Heart right ventricle (tissue), 16 donors: ENCODE measurements at regions not wholly inside any gene's neighbourhood (a gene's known extent, or its start where the extent isn't known, plus 50 kb on each side); places are given as distances from the start of the nearest gene placed in this dataset.

Experiments used
- ATAC-seq, 8 donors: fragments of 200-7000 bp; cut with Tn5 transposase; one replicate each; pipeline ENCODE4 v1.9.1; 2020; ENCODE audit warnings: mild to moderate bottlenecking in 8 of 8, moderate library complexity in 8 of 8, moderate number of reproducible peaks in 1 of 8
- DNase-seq, 2 donors: peaks; one replicate each; pipeline ENCODE4 v3.0.0-alpha.2; 2020
- H3K27ac ChIP-seq, 10 donors: fragments of 200-600 bp; sonication (generic) in 2 of 10; one replicate each; pipeline versions ENCODE4 v1.5.0 to v1.8.0; 2020 to 2022; ENCODE audit warnings: mild to moderate bottlenecking in 3 of 10
- H3K27me3 ChIP-seq, 7 donors: fragments of 200-600 bp; one replicate each; pipeline ENCODE4 v1.8.0; 2021 to 2022; ENCODE audit warnings: mild to moderate bottlenecking in 2 of 7
- H3K36me3 ChIP-seq, 9 donors: fragments of 200-600 bp; sonication (generic) in 1 of 9; one replicate each; pipeline versions ENCODE4 v1.5.0 to v1.8.0; 2020 to 2022; ENCODE audit warnings: mild to moderate bottlenecking in 2 of 9
- H3K4me1 ChIP-seq, 9 donors: fragments of 200-600 bp; sonication (generic) in 1 of 9; one replicate each; pipeline versions ENCODE4 v1.5.0 to v1.8.0; 2020 to 2022; ENCODE audit warnings: mild to moderate bottlenecking in 4 of 9
- H3K4me3 ChIP-seq, 10 donors: fragments of 200-600 bp; sonication (generic) in 2 of 10; one replicate each; pipeline versions ENCODE4 v1.5.0 to v1.8.0; 2020 to 2022; ENCODE audit warnings: mild to moderate bottlenecking in 7 of 10, moderate library complexity in 2 of 10
- H3K9me3 ChIP-seq, 11 donors: fragments of 200-600 bp in 10 of 11; sonication (generic) in 2 of 11; one replicate each; pipeline versions ENCODE4 v1.5.0 to v1.8.0; 2013 to 2022; ENCODE audit warnings: mild to moderate bottlenecking in 2 of 11, control low read depth in 1 of 11, moderate library complexity in 1 of 11
- CTCF ChIP-seq, 9 donors: fragments of 200-600 bp; sonication (generic) in 2 of 9; IDR thresholded peaks; one replicate each; pipeline versions ENCODE4 v1.5.0 to v1.8.0; 2021 to 2022; ENCODE audit warnings: antibody characterized with exemption in 9 of 9, mild to moderate bottlenecking in 5 of 9, moderate library complexity in 1 of 9
- WGBS, 2 donors: extraction: QIAGEN DNeasy Blood & Tissue Kit; methylation state at CpG; one replicate each; pipeline ENCODE4 v1.1.7; 2013; ENCODE audit warnings: inconsistent platforms in 1 of 2; 5-methylcytosine and 5-hydroxymethylcytosine counted together
- intact Hi-C, 10 donors: fragments of 100-400 bp; cut with DNase I; formaldehyde crosslinking; loops; one replicate each; pipeline versions ENCODE4 v1.11.1 to v1.14.2; 2022
- donor health status: Arrhythmogenic right ventricular cardiomyopathy.
- donor health status: ischemic (EF 13 %, LVEDD 7.1; RV severe dilation, severe dysfunction).
- donor health status: healthy with polysubstance abuse.
- donor health status: DM: no; HTN: yes; CAD: no.
- donor health status: DM: no; HTN: no; CAD: no.
- donor health status: ischemic (EF 25% LVEDD 6.9; RV normal size, moderate dysfunction).
- donor health status: ischemic (EF 25% LVEDD 5.7; RV mildly dilated, moderate dysfunction).
- donor health status: healthy.
- donor health status: DM: yes; HTN: yes; CAD: no.
- donor health status: Ischemic cardiomyopathy.
- donor health status: ischemic (EF 35%, LVEDD 5.7; RV mildly dilated, moderate dysfunction).
- donor health status: nonischemic (EF 11% LVEDD 7.7; RV severe dilation, severe dysfunction).
- donor health status: DM: yes; HTN: yes; CAD: no.
- donor health status: PGD.
- donor health status: ischemic (EF 29% LVEDD 5.4; RV normal size, mild dysfunction).
- donor health status: nonischemic (EF 23%, LVEDD 6.1; RV moderate dilation, normal function).

- Histone ChIP-seq H3K4me3 (no peak overlapping the region), H3K9me3 (no peaks in the 10 kb centered on the region), H3K27me3 (no peaks in the 10 kb centered on the region), H3K4me1 (peaks cover 0 to 9% (median 0%) of the 10 kb centered on the region in 9 donors), H3K36me3 (no peaks in the 10 kb centered on the region), H3K27ac (no peak overlapping the region)
- ATAC-seq, result no peak
- WGBS, 2 donors, result 63 to 81% methylated on average over 1 of the region's 1 CpG
- no peak for DNase-seq
- intact Hi-C loops, result loop anchor here in 2 of 10 donors (5.0 to 10.0 kb wide), 2 partner anchors 330 to 363 kb away; no protein-coding TSS in a partner anchor
- TF ChIP-seq CTCF (IDR thresholded peaks at IDR 0.05), result peak in 4 of 9 donors; percentile 6 to 50 (median 40)
Observed at GRCh38 chr4:126957556-126957955, 675.2 kb upstream of the INTU start.

- no peaks in the 10 kb centered on the region for H3K27me3 ChIP-seq
- ATAC-seq (no peak), DNase-seq (no peak)
- no peak overlapping the region for H3K4me3 ChIP-seq
- TF ChIP-seq CTCF (IDR thresholded peaks at IDR 0.05), result no peak
- H3K4me1 ChIP-seq, result peaks cover 0 to 9% (median 0%) of the 10 kb centered on the region in 9 donors
- intact Hi-C loops, result loop anchor here in 2 of 10 donors (5.0 to 10.0 kb wide), 2 partner anchors 331 to 363 kb away; no protein-coding TSS in a partner anchor
- WGBS, 2 donors, result 49 to 63% methylated on average over 1 of the region's 1 CpG
- H3K9me3 ChIP-seq, result no peaks in the 10 kb centered on the region
- H3K27ac ChIP-seq, result no peak overlapping the region
- no peaks in the 10 kb centered on the region for H3K36me3 ChIP-seq
Observed at GRCh38 chr4:126957987-126958386, 674.8 kb upstream of the INTU start.

GRCh38 chr4:126958482-126958881 is 674.3 kb upstream of the INTU start:
- H3K27me3 ChIP-seq, result no peaks in the 10 kb centered on the region
- TF ChIP-seq CTCF (IDR thresholded peaks at IDR 0.05), result no peak
- H3K4me3 ChIP-seq, result no peak overlapping the region
- no peaks in the 10 kb centered on the region for H3K9me3 ChIP-seq
- intact Hi-C loops, result loop anchor here in 2 of 10 donors (5.0 to 10.0 kb wide), 2 partner anchors 331 to 364 kb away; no protein-coding TSS in a partner anchor
- DNase-seq (no peak), ATAC-seq (no peak)
- no peaks in the 10 kb centered on the region for H3K36me3 ChIP-seq
- H3K27ac ChIP-seq, result no peak overlapping the region
- peaks cover 0 to 9% (median 0%) of the 10 kb centered on the region in 9 donors for H3K4me1 ChIP-seq

GRCh38 chr4:126959056-126959745 is 673.6 kb upstream of the INTU start:
- no peaks in the 10 kb centered on the region for H3K9me3 ChIP-seq
- no peaks in the 10 kb centered on the region for H3K27me3 ChIP-seq
- intact Hi-C loops, result loop anchor here in 2 of 10 donors (5.0 to 10.0 kb wide), 2 partner anchors 332 to 364 kb away; no protein-coding TSS in a partner anchor
- H3K4me3 ChIP-seq, result no peak overlapping the region
- H3K27ac ChIP-seq, result no peak overlapping the region
- no peak for ATAC-seq
- H3K4me1 ChIP-seq, result peaks cover 0 to 9% (median 0%) of the 10 kb centered on the region in 9 donors
- no peaks in the 10 kb centered on the region for H3K36me3 ChIP-seq
- no peak for DNase-seq
- WGBS, 2 donors, result 79 to 87% methylated on average over 3 of the region's 3 CpGs
- no peak for TF ChIP-seq CTCF (IDR thresholded peaks at IDR 0.05)
